Endothelial cell of umbilical vein (primary cell): ENCODE measurements at regions not wholly inside any gene's neighbourhood (a gene's known extent, or its start where the extent isn't known, plus 50 kb on each side); places are given as distances from the start of the nearest gene placed in this dataset.

Experiments used
- BruUV-seq: library from RNA; stranded (reverse); fragments of 400-500 nt; replicated peaks from 2 replicates; lab custom pipeline; 2021; lab: Mats Ljungman, UMichigan
- CTCF ChIA-PET: fragments of 300-600, 350-600 bp; sonication (Branson Sonifier 250); formaldehyde crosslinking; loops from one replicate; lab custom pipeline; 2021; ENCODE audit warnings: antibody characterized with exemption, inconsistent platforms; lab: Charles Lee
- POLR2A ChIA-PET: fragments of 300-600, 350-600 bp; sonication (Branson Sonifier 250); formaldehyde crosslinking; loops from one replicate; lab custom pipeline; 2021; ENCODE audit warnings: antibody characterized with exemption, inconsistent platforms; lab: Charles Lee
- DNase-seq: peaks from one replicate; pipeline ENCODE4 v3.0.0-alpha.2; 2011; ENCODE audit warnings: low read depth, low spot score
- FAIRE-seq: peaks from 2 replicates; lab custom pipeline; 2011; peaks lifted over from hg19 to GRCh38; lab: Jason Lieb, UNC
- H2AFZ ChIP-seq: 2 replicates; pipeline ENCODE4 v1.6.0; 2012; ENCODE audit warnings: low read depth, low read length, control low read depth, inconsistent platforms
- H3K27ac ChIP-seq: 2 replicates; pipeline ENCODE4 v1.5.1; 2011; ENCODE audit warnings: low read depth, mild to moderate bottlenecking, control low read depth, low read length, moderate library complexity; ENCODE audit not compliant: insufficient read depth
- H3K27me3 ChIP-seq, 2 experiments: 2 replicates each; pipeline versions ENCODE4 v1.6.0 to v1.6.1; 2011; ENCODE audit warnings: low read length in 2 of 2, mixed read lengths in 1 of 2; ENCODE audit not compliant: control insufficient read depth in 2 of 2, insufficient read depth in 2 of 2
- H3K36me3 ChIP-seq, 2 experiments: 2 replicates in 1 of 2; 3 replicates in 1 of 2; pipeline ENCODE4 v1.5.1; 2011; ENCODE audit warnings: low read length in 2 of 2, mild to moderate bottlenecking in 1 of 2, moderate library complexity in 1 of 2; ENCODE audit not compliant: control insufficient read depth in 2 of 2, insufficient read depth in 2 of 2; ENCODE audit errors: extremely low read depth in 1 of 2
- H3K4me1 ChIP-seq: 3 replicates; pipeline ENCODE4 v1.5.1; 2011; ENCODE audit warnings: mild to moderate bottlenecking, low read length; ENCODE audit not compliant: control insufficient read depth, insufficient read depth; ENCODE audit errors: extremely low read depth
- H3K4me2 ChIP-seq: 2 replicates; pipeline ENCODE4 v1.6.1; 2011; ENCODE audit warnings: low read length, control low read depth, mixed read lengths; ENCODE audit not compliant: insufficient read depth
- H3K4me3 ChIP-seq, 3 experiments: fragments of 200-600 bp in 1 of 3; sonication (generic), shearing (Covaris generic) in 1 of 3; replicated peaks in 1 of 3; 2 replicates each; pipeline ENCODE4 v1.5.1; 2011 to 2016; ENCODE audit warnings: control low read depth in 3 of 3, low read length in 3 of 3, mild to moderate bottlenecking in 2 of 3, inconsistent platforms in 1 of 3, low read depth in 1 of 3, moderate library complexity in 1 of 3; ENCODE audit not compliant: insufficient read depth in 1 of 3
- H3K79me2 ChIP-seq: 2 replicates; pipeline ENCODE4 v1.6.0; 2012; ENCODE audit warnings: low read length, inconsistent platforms; ENCODE audit not compliant: control insufficient read depth, insufficient read depth
- H3K9ac ChIP-seq: replicated peaks from 2 replicates; pipeline ENCODE3; 2011; ENCODE audit warnings: low read length, control low read depth; ENCODE audit not compliant: insufficient read depth; ENCODE audit errors: extremely low read depth
- H3K9me1 ChIP-seq: replicated peaks from 3 replicates; pipeline ENCODE4 v1.6.0; 2011; ENCODE audit warnings: mild to moderate bottlenecking, low read length; ENCODE audit not compliant: control insufficient read depth, insufficient read depth; ENCODE audit errors: extremely low read depth
- H3K9me3 ChIP-seq: replicated peaks from 2 replicates; pipeline ENCODE4 v1.5.1; 2012; ENCODE audit warnings: low read length, inconsistent platforms; ENCODE audit not compliant: control insufficient read depth, insufficient read depth
- H4K20me1 ChIP-seq: replicated peaks from 2 replicates; pipeline ENCODE3; 2011; ENCODE audit warnings: mild to moderate bottlenecking, low read length; ENCODE audit not compliant: control insufficient read depth, insufficient read depth; ENCODE audit errors: extremely low read depth
- EZH2 ChIP-seq: IDR thresholded peaks from 2 replicates; pipeline ENCODE4 v1.6.1; 2012; ENCODE audit warnings: borderline replicate concordance, low read depth, mild to moderate bottlenecking, moderate library complexity, low read length, inconsistent platforms; ENCODE audit not compliant: severe bottlenecking
- FOS ChIP-seq: IDR thresholded peaks from 2 replicates; pipeline ENCODE4 v1.6.1; 2011; ENCODE audit warnings: mild to moderate bottlenecking, low read length, moderate library complexity, borderline replicate concordance; ENCODE audit not compliant: insufficient read depth
- GATA2 ChIP-seq: IDR thresholded peaks from 2 replicates; pipeline ENCODE4 v1.7.0; 2011; ENCODE audit warnings: low read depth, mild to moderate bottlenecking, moderate library complexity, mixed read lengths, low read length; ENCODE audit not compliant: insufficient read length, insufficient read depth
- JUN ChIP-seq: IDR thresholded peaks from 2 replicates; pipeline ENCODE4 v1.6.1; 2011; ENCODE audit warnings: borderline replicate concordance, low read depth; ENCODE audit not compliant: insufficient read length, insufficient read depth
- MAX ChIP-seq: IDR thresholded peaks from 2 replicates; pipeline ENCODE4 v1.6.1; 2011; ENCODE audit not compliant: insufficient read depth, insufficient read length
- MYC ChIP-seq: IDR thresholded peaks from one replicate; pipeline ENCODE4 v1.6.1; 2011; ENCODE audit warnings: mild to moderate bottlenecking, low read depth, low read length
- POLR2A ChIP-seq: IDR thresholded peaks from 2 replicates; pipeline ENCODE4 v1.6.1; 2012; ENCODE audit warnings: low read depth, mild to moderate bottlenecking, control low read depth, low read length
- POLR2AphosphoS5 ChIP-seq: IDR thresholded peaks from 2 replicates; pipeline ENCODE4 v1.6.1; 2012; ENCODE audit warnings: low read depth, mild to moderate bottlenecking, control low read depth, low read length, moderate library complexity; ENCODE audit not compliant: insufficient read depth
- dilution Hi-C: fragments of 300-500 bp; cut with MboI; formaldehyde crosslinking; loops from one replicate; pipeline ENCODE4 v1.15.0; 2019; ENCODE audit warnings: low sequenced_read_pairs; ENCODE audit not compliant: extremely low pct_ligation_motif_present
- intact Hi-C: fragments of 100-400 bp; cut with micrococcal nuclease; formaldehyde crosslinking; loops from one replicate; pipeline ENCODE4 v1.10.0; 2022
- TF ChIP-seq, protein P1 (sequence below), 2 donors: IDR thresholded peaks; 1 replicate in 1 of 2; 2 replicates in 1 of 2; pipeline ENCODE4 v1.5.1; 2011; ENCODE audit warnings: low read length in 2 of 2, mild to moderate bottlenecking in 2 of 2, moderate library complexity in 2 of 2, control low read depth in 1 of 2, inconsistent platforms in 1 of 2, low read depth in 1 of 2; ENCODE audit not compliant: insufficient read depth in 1 of 2; ENCODE audit errors: extremely low read depth in 1 of 2

DNA sequence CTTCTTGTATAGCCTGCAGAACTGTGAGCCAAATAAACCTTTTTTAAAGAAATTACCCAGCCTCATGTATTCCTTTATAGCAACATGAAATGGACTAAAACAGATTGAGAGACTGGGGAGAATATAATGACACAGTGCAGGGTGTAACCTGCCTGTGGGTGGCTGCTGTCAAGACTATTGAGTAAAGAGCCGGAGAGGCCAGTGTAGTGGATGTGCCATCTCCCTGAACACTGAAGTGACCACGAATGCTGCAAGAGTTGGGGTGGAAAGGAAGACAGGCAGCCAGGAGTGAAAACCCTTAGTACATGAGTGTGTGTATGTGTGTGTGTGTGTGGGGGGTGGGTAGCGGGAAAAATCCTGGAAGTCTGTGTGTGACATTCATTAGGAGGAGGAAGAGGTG, 55.2 kb upstream of the FLT1 start:
- Histone ChIP-seq H3K36me3 (no peaks in the 10 kb centered on the region), H3K27ac (no peak overlapping the region), H4K20me1 (no peaks in the 10 kb centered on the region), H3K4me3 (no peak overlapping the region), H3K79me2 (no peaks in the 10 kb centered on the region), H3K9me1 (no peaks in the 10 kb centered on the region), H3K27me3 (no peaks in the 10 kb centered on the region), H2AFZ (no peak overlapping the region), H3K4me1 (no peaks in the 10 kb centered on the region), H3K9ac (no peak overlapping the region), H3K9me3 (no peaks in the 10 kb centered on the region), H3K4me2 (no peak overlapping the region)
- intact Hi-C loops (no loop called here), dilution Hi-C loops (no loop called here)
- POLR2A ChIA-PET: no interaction called here
- no peak for FAIRE-seq
- no peak for TF ChIP-seq POLR2A
- TF ChIP-seq POLR2AphosphoS5: no peak
- no peak for TF ChIP-seq GATA2
- TF ChIP-seq EZH2: no peak
- TF ChIP-seq MYC: no peak
- TF ChIP-seq JUN: no peak
- TF ChIP-seq FOS: no peak
- TF ChIP-seq, protein P1, sequence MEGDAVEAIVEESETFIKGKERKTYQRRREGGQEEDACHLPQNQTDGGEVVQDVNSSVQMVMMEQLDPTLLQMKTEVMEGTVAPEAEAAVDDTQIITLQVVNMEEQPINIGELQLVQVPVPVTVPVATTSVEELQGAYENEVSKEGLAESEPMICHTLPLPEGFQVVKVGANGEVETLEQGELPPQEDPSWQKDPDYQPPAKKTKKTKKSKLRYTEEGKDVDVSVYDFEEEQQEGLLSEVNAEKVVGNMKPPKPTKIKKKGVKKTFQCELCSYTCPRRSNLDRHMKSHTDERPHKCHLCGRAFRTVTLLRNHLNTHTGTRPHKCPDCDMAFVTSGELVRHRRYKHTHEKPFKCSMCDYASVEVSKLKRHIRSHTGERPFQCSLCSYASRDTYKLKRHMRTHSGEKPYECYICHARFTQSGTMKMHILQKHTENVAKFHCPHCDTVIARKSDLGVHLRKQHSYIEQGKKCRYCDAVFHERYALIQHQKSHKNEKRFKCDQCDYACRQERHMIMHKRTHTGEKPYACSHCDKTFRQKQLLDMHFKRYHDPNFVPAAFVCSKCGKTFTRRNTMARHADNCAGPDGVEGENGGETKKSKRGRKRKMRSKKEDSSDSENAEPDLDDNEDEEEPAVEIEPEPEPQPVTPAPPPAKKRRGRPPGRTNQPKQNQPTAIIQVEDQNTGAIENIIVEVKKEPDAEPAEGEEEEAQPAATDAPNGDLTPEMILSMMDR (IDR thresholded peaks at IDR 0.05; ENCODE audit: extremely low read depth in 1 of 2, insufficient read depth in 1 of 2, low read depth in 1 of 2, low read length in 2 of 2): no peak
- TF ChIP-seq MAX: no peak
- CTCF ChIA-PET: no interaction called here
- BruUV-seq: no TSS peak
- no peak for DNase-seq
